HG03095 (cell line): ENCODE measurements at regions not wholly inside any gene's neighbourhood (a gene's known extent, or its start where the extent isn't known, plus 50 kb on each side); places are given as distances from the start of the nearest gene placed in this dataset.
"Not testable (repeated sequence)": the region's sequence is repeated elsewhere in the genome, so short reads cannot be mapped to it uniquely, and the experiment has no call there.

Experiments
- ATAC-seq: cut with Tn5 transposase; IDR thresholded peaks from one replicate; pipeline ENCODE4 v1.9.1; 2021; ENCODE audit warnings: moderate library complexity; ENCODE audit not compliant: unreplicated experiment

- ATAC-seq = not testable (repeated sequence)
Measured at GRCh38 chr7:55705728-55706450, 133.6 kb upstream of the VOPP1 start.

- not testable (repeated sequence) for ATAC-seq
Measured at GRCh38 chr7:55702831-55703230, 130.5 kb upstream of the VOPP1 start.

- not testable (repeated sequence) for ATAC-seq
Measured at GRCh38 chr7:55699450-55699842, 127.1 kb upstream of the VOPP1 start.

GRCh38 chr7:55698607-55699449 lies 126.5 kb upstream of the VOPP1 start:
- peak; percentile 94 for ATAC-seq

- not testable (repeated sequence) for ATAC-seq
Measured at GRCh38 chr7:55695893-55696701, 123.8 kb upstream of the VOPP1 start.

GRCh38 chr7:55694484-55694883 lies 122.2 kb upstream of the VOPP1 start:
- not testable (repeated sequence) for ATAC-seq

- ATAC-seq = peak; percentile 59
Measured at GRCh38 chr7:55688684-55689681, 116.7 kb upstream of the VOPP1 start.

GRCh38 chr7:55688261-55688660 lies 116.0 kb upstream of the VOPP1 start:
- ATAC-seq = not testable (repeated sequence)

GRCh38 chr7:55687252-55687651 lies 115.0 kb upstream of the VOPP1 start:
- not testable (repeated sequence) for ATAC-seq

- not testable (repeated sequence) for ATAC-seq
Measured at GRCh38 chr7:55686771-55687170, 114.5 kb upstream of the VOPP1 start.

GRCh38 chr7:55683501-55683900 lies 111.2 kb upstream of the VOPP1 start:
- ATAC-seq = not testable (repeated sequence)

GRCh38 chr7:55675589-55675988 lies 103.3 kb upstream of the VOPP1 start:
- ATAC-seq = not testable (repeated sequence)

GRCh38 chr7:55673525-55673924 lies 101.2 kb upstream of the VOPP1 start:
- ATAC-seq = not testable (repeated sequence)

GRCh38 chr7:55672084-55672483 lies 99.8 kb upstream of the VOPP1 start:
- not testable (repeated sequence) for ATAC-seq

- no peak for ATAC-seq
Measured at GRCh38 chr7:55657654-55658053, 85.4 kb upstream of the VOPP1 start.

GRCh38 chr7:55651057-55651456 lies 78.8 kb upstream of the VOPP1 start:
- ATAC-seq = no peak

- ATAC-seq = no peak
Measured at GRCh38 chr7:55649238-55649637, 76.9 kb upstream of the VOPP1 start.

- no peak for ATAC-seq
Measured at GRCh38 chr7:55644567-55644966, 72.3 kb upstream of the VOPP1 start.

GRCh38 chr7:55642266-55642665 lies 70.0 kb upstream of the VOPP1 start:
- no peak for ATAC-seq

- ATAC-seq = peak; percentile 88
Measured at GRCh38 chr7:55641811-55642210, 69.5 kb upstream of the VOPP1 start.
